ENCODE measurements at regions not wholly inside any gene's neighbourhood (a gene's known extent, or its start where the extent isn't known, plus 50 kb on each side); places are given as distances from the start of the nearest gene placed in this dataset.

- H3K27me3 Mint-ChIP-seq (ENCODE audit: low read depth) = peaks cover 2% of the 10 kb centered on the region
- no peak overlapping the region for H2BK120ac ChIP-seq (ENCODE audit: low read depth, low read length, poor library complexity, severe bottlenecking)
- H3K4me2 ChIP-seq (ENCODE audit: insufficient read depth, insufficient read length, low read length) = no peak overlapping the region
- H3K4ac ChIP-seq (ENCODE audit: low read depth, low read length) = no peak overlapping the region
- no peaks in the 10 kb centered on the region for H4K20me1 ChIP-seq (ENCODE audit: control insufficient read depth, insufficient read depth, insufficient read length)
- no peak overlapping the region for H4K91ac ChIP-seq (ENCODE audit: insufficient read length, low read depth, low read length)
- H4K8ac ChIP-seq (replicated peaks; ENCODE audit: insufficient read length, low read depth, low read length) = no peak overlapping the region
- H3K23ac ChIP-seq (ENCODE audit: insufficient read length, low read depth, low read length) = no peak overlapping the region
- no peak overlapping the region for H3K9ac ChIP-seq (ENCODE audit: extremely low read depth, insufficient read length, low read length)
- H3K27ac ChIP-seq (ENCODE audit: insufficient read length, low read depth, low read length) = no peak overlapping the region
- H3K27ac Mint-ChIP-seq = no peak overlapping the region
- no peaks in the 10 kb centered on the region; the same call in 1 of the 2 replicates for H3K4me1 ChIP-seq (ENCODE audit: insufficient read depth, low read length)
- peaks cover 3% of the 10 kb centered on the region in 2 experiments; a peak in 2 of 5 replicates for H3K9me3 Mint-ChIP-seq
- H2BK12ac ChIP-seq (ENCODE audit: insufficient read length, low read depth, low read length) = no peak overlapping the region
- H3K9me3 ChIP-seq (ENCODE audit: control insufficient read depth, low read depth, low read length) = no peaks in the 10 kb centered on the region
- H3K27me3 ChIP-seq (ENCODE audit: insufficient read depth, low read length) = no peaks in the 10 kb centered on the region
- H3K36me3 Mint-ChIP-seq (ENCODE audit: insufficient read depth in 1 of 3, low read depth in 3 of 3) = peaks cover 0 to 6% (median 4%) of the 10 kb centered on the region in 3 experiments; a peak in 4 of 7 replicates
- no peak overlapping the region for H2AK5ac ChIP-seq (ENCODE audit: insufficient read length, low read length)
- H3K56ac ChIP-seq (ENCODE audit: insufficient read length, low read depth, low read length) = no peak overlapping the region
- H3T11ph ChIP-seq (ENCODE audit: low read length) = no peak overlapping the region
- H3K4me1 Mint-ChIP-seq = peaks cover 18 to 22% of the 10 kb centered on the region in 2 experiments
- TF ChIP-seq CTCF (conservative IDR thresholded peaks at IDR 0.05) = no peak
- no peak overlapping the region for H3K14ac ChIP-seq (ENCODE audit: insufficient read depth, low read length)
- H2BK5ac ChIP-seq (ENCODE audit: insufficient read length, low read length) = no peak overlapping the region
- no peaks in the 10 kb centered on the region for H3K79me1 ChIP-seq (ENCODE audit: insufficient read depth, low read depth, low read length, poor library complexity, severe bottlenecking)
- H4K5ac ChIP-seq (ENCODE audit: insufficient read length, low read depth, low read length) = no peak overlapping the region
- no peak overlapping the region for H2BK15ac ChIP-seq (ENCODE audit: low read depth, low read length)
- no peak overlapping the region for H3K18ac ChIP-seq (ENCODE audit: insufficient read length, low read depth, low read length)
- H3K4me3 Mint-ChIP-seq = no peak overlapping the region
- no peak overlapping the region for H2BK20ac ChIP-seq (ENCODE audit: low read depth, low read length, poor library complexity, severe bottlenecking)
- no peak for DNase-seq
- H3K23me2 ChIP-seq (ENCODE audit: insufficient read length, low read depth, low read length, poor library complexity, severe bottlenecking) = no peaks in the 10 kb centered on the region
- WGBS (ENCODE audit: extremely low coverage, insufficient read length, low lambda C conversion rate) = no CpG with 5 or more reads among the region's 1 CpG
- no peak overlapping the region for H2AFZ ChIP-seq (ENCODE audit: low read length)
- no peaks in the 10 kb centered on the region for H3K79me2 ChIP-seq (ENCODE audit: insufficient read depth, low read length)
Observed at GRCh38 chr5:148937239-148937638, 110.8 kb downstream of the ADRB2 start.
